Body of pancreas (tissue), 4 donors: ENCODE measurements at regions not wholly inside any gene's neighbourhood (a gene's known extent, or its start where the extent isn't known, plus 50 kb on each side); places are given as distances from the start of the nearest gene placed in this dataset.

Experiments
- ATAC-seq: fragments of 150-250 bp; one replicate; pipeline ENCODE4 v1.9.1; 2016
- DNase-seq, 4 donors: peaks; one replicate each; pipeline ENCODE4 v3.0.0-alpha.2; 2019
- H3K27ac ChIP-seq, 4 donors: fragments of 200-600 bp; sonication (generic); 1 replicate in 3 of 4; 2 replicates in 1 of 4; pipeline versions ENCODE4 v1.5.1 to v1.6.1; 2016 to 2019; ENCODE audit warnings: mild to moderate bottlenecking in 1 of 4, mixed read lengths in 1 of 4, moderate library complexity in 1 of 4
- H3K27me3 ChIP-seq, 2 donors: fragments of 200-600 bp; sonication (generic); one replicate each; pipeline ENCODE4 v1.6.0; 2016; ENCODE audit warnings: mild to moderate bottlenecking in 1 of 2
- H3K36me3 ChIP-seq, 2 donors: fragments of 200-600 bp; sonication (generic); replicated peaks in 1 of 2; 2 replicates each; pipeline ENCODE4 v1.5.1; 2016; ENCODE audit warnings: low read depth in 2 of 2; ENCODE audit not compliant: insufficient read depth in 1 of 2
- H3K4me1 ChIP-seq: fragments of 200-600 bp; sonication (generic); one replicate; pipeline ENCODE4 v1.6.0; 2016
- H3K4me3 ChIP-seq, 2 donors: fragments of 200-600 bp; sonication (generic); 1 replicate in 1 of 2; 2 replicates in 1 of 2; pipeline ENCODE4 v1.5.1; 2016 to 2019
- H3K9me3 ChIP-seq, 3 donors: fragments of 200-600 bp; sonication (generic); 1 replicate in 2 of 3; 2 replicates in 1 of 3; pipeline ENCODE4 v1.5.1; 2016
- CTCF ChIP-seq, 7 experiments: fragments of 450-650 bp in 4 of 7; fragments of 200-600 bp in 3 of 7; sonication (generic) in 3 of 7; IDR thresholded peaks; one replicate each; pipeline ENCODE4 v1.5.1; 2016 to 2019; ENCODE audit warnings: antibody characterized with exemption in 7 of 7
- POLR2A ChIP-seq, 3 donors: fragments of 450-650 bp; IDR thresholded peaks; one replicate each; pipeline ENCODE4 v1.6.1; 2016; ENCODE audit warnings: antibody characterized with exemption in 3 of 3, mild to moderate bottlenecking in 2 of 3
- WGBS, 2 donors: methylation state at CpG; one replicate each; pipeline ENCODE4 v1.1.5; 2017; 5-methylcytosine and 5-hydroxymethylcytosine counted together
- intact Hi-C: fragments of 100-400 bp; cut with DNase I; formaldehyde crosslinking; loops from one replicate; pipeline ENCODE4 v1.15.1; 2023

GRCh38 chr5:44933686-44934085, 124.9 kb downstream of the MRPS30 start:
- no peak for ATAC-seq
- H3K36me3 ChIP-seq: no peaks in the 10 kb centered on the region
- H3K4me1 ChIP-seq: no peaks in the 10 kb centered on the region
- no peak overlapping the region for H3K27ac ChIP-seq
- intact Hi-C loops: no loop called here
- H3K27me3 ChIP-seq: no peaks in the 10 kb centered on the region
- WGBS, 2 donors: 59 to 60% methylated on average over 3 of the region's 3 CpGs
- DNase-seq: no peak
- no peak for TF ChIP-seq CTCF (IDR thresholded peaks at IDR 0.05)
- no peak for TF ChIP-seq POLR2A (IDR thresholded peaks at IDR 0.05)
- no peaks in the 10 kb centered on the region for H3K9me3 ChIP-seq
- no peak overlapping the region for H3K4me3 ChIP-seq

- H3K4me3 ChIP-seq: no peak overlapping the region
- H3K27ac ChIP-seq: no peak overlapping the region
- no peaks in the 10 kb centered on the region for H3K27me3 ChIP-seq
- ATAC-seq: no peak
- TF ChIP-seq POLR2A (IDR thresholded peaks at IDR 0.05) (no peak), CTCF (IDR thresholded peaks at IDR 0.05) (no peak)
- no peaks in the 10 kb centered on the region for H3K9me3 ChIP-seq
- intact Hi-C loops: no loop called here
- WGBS, 2 donors: 94 to 100% methylated on average over 1 of the region's 1 CpG
- no peaks in the 10 kb centered on the region for H3K36me3 ChIP-seq
- no peaks in the 10 kb centered on the region for H3K4me1 ChIP-seq
- no peak for DNase-seq
Measured at GRCh38 chr5:44935262-44935661, 126.5 kb downstream of the MRPS30 start.

- peak in 1 of 4 donors; percentile 18 for DNase-seq
- Histone ChIP-seq H3K4me3 (no peak overlapping the region), H3K9me3 (no peaks in the 10 kb centered on the region), H3K27ac (no peak overlapping the region), H3K36me3 (no peaks in the 10 kb centered on the region), H3K4me1 (no peaks in the 10 kb centered on the region), H3K27me3 (no peaks in the 10 kb centered on the region)
- no peak for ATAC-seq
- TF ChIP-seq CTCF (IDR thresholded peaks at IDR 0.05) (no peak), POLR2A (IDR thresholded peaks at IDR 0.05) (no peak)
- 38 to 39% methylated on average over 2 of the region's 2 CpGs for WGBS, 2 donors
- intact Hi-C loops: no loop called here
Measured at GRCh38 chr5:44935871-44936270, 127.1 kb downstream of the MRPS30 start.

- TF ChIP-seq POLR2A (IDR thresholded peaks at IDR 0.05) (no peak), CTCF (IDR thresholded peaks at IDR 0.05) (no peak)
- DNase-seq: no peak
Measured at GRCh38 chr5:44942524-44943001, 133.8 kb downstream of the MRPS30 start.

GRCh38 chr5:44943647-44944046, 134.9 kb downstream of the MRPS30 start:
- Histone ChIP-seq H3K4me3 (no peak overlapping the region), H3K4me1 (no peaks in the 10 kb centered on the region), H3K27ac (no peak overlapping the region), H3K36me3 (no peaks in the 10 kb centered on the region), H3K9me3 (no peaks in the 10 kb centered on the region), H3K27me3 (no peaks in the 10 kb centered on the region)
- TF ChIP-seq POLR2A (IDR thresholded peaks at IDR 0.05) (no peak), CTCF (IDR thresholded peaks at IDR 0.05) (no peak)
- intact Hi-C loops: no loop called here
- no peak for DNase-seq
- no peak for ATAC-seq
- WGBS, 2 donors: 74 to 80% methylated on average over 2 of the region's 2 CpGs

More at GRCh38 chr5:44942524-44943001, 133.8 kb downstream of the MRPS30 start:
- H3K36me3 ChIP-seq: no peaks in the 10 kb centered on the region
- WGBS, 2 donors: 40 to 55% methylated on average over 4 of the region's 4 CpGs
- H3K27ac ChIP-seq: no peak overlapping the region
- H3K4me1 ChIP-seq: no peaks in the 10 kb centered on the region
- intact Hi-C loops: no loop called here
- no peaks in the 10 kb centered on the region for H3K9me3 ChIP-seq
- no peak overlapping the region for H3K4me3 ChIP-seq
- ATAC-seq: no peak
- H3K27me3 ChIP-seq: no peaks in the 10 kb centered on the region
